IMR-90 (cell line): ENCODE measurements at regions not wholly inside any gene's neighbourhood (a gene's known extent, or its start where the extent isn't known, plus 50 kb on each side); places are given as distances from the start of the nearest gene placed in this dataset.

ENCODE experiments used
- CTCF ChIP-seq: conservative IDR thresholded peaks from 2 replicates; pipeline ENCODE4 v1.5.1; 2012; ENCODE audit warnings: mild to moderate bottlenecking, low read depth, low read length, improper control_type of control experiment
- POLR2A ChIP-seq: IDR thresholded peaks from 2 replicates; pipeline ENCODE4 v1.6.1; 2012; ENCODE audit warnings: mild to moderate bottlenecking, low read depth, low read length

- no peak for TF ChIP-seq POLR2A
- no peak for TF ChIP-seq CTCF
These were observed 241.6 kb downstream of the CDCA7 start for GRCh38 chr2:173596244-173596643.
